Psoas muscle (tissue), 7 donors: ENCODE measurements at regions not wholly inside any gene's neighbourhood (a gene's known extent, or its start where the extent isn't known, plus 50 kb on each side); places are given as distances from the start of the nearest gene placed in this dataset.

Experiments used
- ATAC-seq, 4 donors: fragments of 200-7000 bp; cut with Tn5 transposase; one replicate each; pipeline ENCODE4 v1.9.1; 2020; ENCODE audit warnings: moderate library complexity in 3 of 4, mild to moderate bottlenecking in 2 of 4
- DNase-seq, 2 donors: peaks; one replicate each; pipeline ENCODE4 v3.0.0-alpha.2; 2020
- H3K27ac ChIP-seq: fragments of 200-600 bp; one replicate; pipeline ENCODE4 v1.8.0; 2022
- H3K27me3 ChIP-seq, 3 donors: fragments of 200-600 bp in 1 of 3; one replicate each; pipeline versions ENCODE4 v1.6.1 to v1.8.0; 2013 to 2022; ENCODE audit warnings: low read length in 2 of 3, mild to moderate bottlenecking in 2 of 3, moderate library complexity in 1 of 3; ENCODE audit not compliant: insufficient read depth in 3 of 3
- H3K36me3 ChIP-seq, 2 donors: fragments of 200-600 bp in 1 of 2; one replicate each; pipeline versions ENCODE4 v1.6.1 to v1.8.0; 2013 to 2022; ENCODE audit warnings: low read depth in 1 of 2, mild to moderate bottlenecking in 1 of 2, moderate library complexity in 1 of 2; ENCODE audit not compliant: insufficient read depth in 1 of 2
- H3K4me1 ChIP-seq: fragments of 200-600 bp; one replicate; pipeline ENCODE4 v1.8.0; 2022
- H3K4me3 ChIP-seq: fragments of 200-600 bp; one replicate; pipeline ENCODE4 v1.8.0; 2022; ENCODE audit warnings: mild to moderate bottlenecking
- H3K9me3 ChIP-seq: fragments of 200-600 bp; one replicate; pipeline ENCODE4 v1.8.0; 2022
- CTCF ChIP-seq: fragments of 200-600 bp; IDR thresholded peaks from one replicate; pipeline ENCODE4 v1.8.0; 2022; ENCODE audit warnings: antibody characterized with exemption
- WGBS, 3 donors: extraction: QIAGEN DNeasy Blood & Tissue Kit; methylation state at CpG; one replicate each; pipeline versions ENCODE4 v1.1.6 to v1.1.7; 2013; 5-methylcytosine and 5-hydroxymethylcytosine counted together
- intact Hi-C, 2 donors: fragments of 100-400 bp; cut with DNase I; formaldehyde crosslinking; loops; one replicate each; pipeline versions ENCODE4 v1.11.0 to v1.14.2; 2022
- donor health status: healthy with polysubstance abuse.
- donor health status: DM: no; HTN: no; CAD: no; lungs with moderate emphysema.
- donor health status: Bipolar disorder and iron deficiency.
- donor health status: healthy.
- donor health status: DM: yes; HTN: yes; CAD: no.
- donor health status: DM: no; HTN: no; CAD: no.
- donor health status: DM: yes; HTN: yes; CAD: no.

DNA sequence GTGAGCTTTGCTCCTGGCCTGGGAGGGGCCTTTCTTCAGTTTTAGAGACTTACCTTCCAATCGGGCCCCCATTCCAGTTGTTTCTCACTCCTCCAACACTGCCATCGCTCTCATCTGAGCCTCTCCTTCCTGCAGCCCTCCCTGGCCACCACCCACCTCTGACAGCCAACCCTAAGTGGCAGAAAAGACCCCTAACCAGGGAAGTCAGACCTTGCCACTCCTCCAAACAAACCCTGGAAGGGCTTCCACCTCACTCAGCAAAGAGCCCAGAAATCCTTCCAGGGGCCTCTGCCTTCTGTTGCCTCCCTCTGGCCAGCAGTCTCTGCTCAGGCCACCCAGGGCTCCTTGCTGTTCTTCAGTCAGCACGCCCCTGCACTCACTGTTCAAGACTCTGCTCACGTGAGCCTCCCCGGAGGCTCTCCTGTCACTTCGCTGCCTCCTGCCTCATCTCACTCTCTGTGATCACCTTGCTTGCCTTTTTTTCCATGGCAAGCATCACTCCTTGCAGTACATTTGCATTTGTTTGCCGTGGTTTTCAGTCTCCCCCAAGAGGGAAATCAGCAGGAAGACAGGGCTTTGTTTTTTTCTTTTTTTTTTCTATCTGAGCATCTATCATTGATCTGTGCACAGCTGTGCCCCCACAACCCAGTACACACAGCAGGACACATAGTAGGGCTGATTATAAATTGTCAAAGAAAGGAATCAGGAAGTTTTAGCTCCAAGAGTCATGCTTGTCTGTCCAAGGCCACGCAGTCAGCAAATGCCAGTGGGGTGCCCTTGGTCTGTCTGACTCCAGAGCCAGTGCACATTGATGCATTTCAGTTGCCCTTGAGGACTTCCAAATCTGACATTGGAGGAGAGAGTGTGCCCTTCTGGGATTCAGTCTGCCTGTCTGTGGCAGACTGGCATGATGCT, 83.9 kb downstream of the INHBB start:
- TF ChIP-seq CTCF: no peak
- no peak overlapping the region for H3K27ac ChIP-seq
- DNase-seq: no peak
- peaks cover 0 to 7% (median 5%) of the 10 kb centered on the region in 3 donors for H3K27me3 ChIP-seq
- intact Hi-C loops: loop anchor here in 1 of 2 donors (5.0 kb wide), 1 partner anchor 88 kb away; no protein-coding TSS in a partner anchor
- WGBS, 3 donors: 78 to 87% (median 85%) methylated on average over 8 of the region's 8 CpGs
- H3K9me3 ChIP-seq: no peaks in the 10 kb centered on the region
- no peaks in the 10 kb centered on the region for H3K36me3 ChIP-seq
- H3K4me1 ChIP-seq: no peaks in the 10 kb centered on the region
- no peak for ATAC-seq
- no peak overlapping the region for H3K4me3 ChIP-seq

DNA sequence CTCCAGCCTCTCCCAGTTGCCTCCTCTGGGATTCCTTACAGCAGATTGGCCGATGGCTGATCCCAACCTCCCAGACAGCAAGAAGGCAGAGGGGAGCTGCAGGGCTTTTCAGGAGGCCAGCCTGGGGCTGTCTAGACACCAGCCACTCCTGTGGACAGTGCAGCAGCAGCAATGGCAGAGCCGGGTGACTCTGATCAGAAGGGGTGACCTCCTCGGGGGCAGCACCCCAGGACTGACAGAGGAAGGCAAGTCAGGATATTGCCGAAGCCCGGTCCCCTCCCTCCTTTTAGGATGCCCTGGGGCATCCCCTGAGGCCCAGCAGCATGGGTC, 84.5 kb downstream of the INHBB start:
- no peaks in the 10 kb centered on the region for H3K4me1 ChIP-seq
- DNase-seq (no peak), ATAC-seq (no peak)
- intact Hi-C loops: loop anchor here in 1 of 2 donors (5.0 kb wide), 1 partner anchor 88 kb away; no protein-coding TSS in a partner anchor
- H3K27ac ChIP-seq: no peak overlapping the region
- no peaks in the 10 kb centered on the region for H3K9me3 ChIP-seq
- WGBS, 3 donors: 86 to 88% (median 87%) methylated on average over 5 of the region's 5 CpGs
- TF ChIP-seq CTCF: no peak
- peaks cover 0 to 7% (median 0%) of the 10 kb centered on the region in 3 donors for H3K27me3 ChIP-seq
- no peak overlapping the region for H3K4me3 ChIP-seq
- H3K36me3 ChIP-seq: no peaks in the 10 kb centered on the region

GRCh38 chr2:120430957-120431356, 85.0 kb downstream of the INHBB start:
- 90 to 94% (median 92%) methylated on average over 6 of the region's 6 CpGs for WGBS, 3 donors
- Histone ChIP-seq H3K36me3 (no peaks in the 10 kb centered on the region), H3K27me3 (peaks cover 0 to 4% (median 0%) of the 10 kb centered on the region in 3 donors), H3K4me3 (no peak overlapping the region), H3K9me3 (no peaks in the 10 kb centered on the region), H3K27ac (no peak overlapping the region), H3K4me1 (no peaks in the 10 kb centered on the region)
- no peak for ATAC-seq
- no peak for TF ChIP-seq CTCF
- intact Hi-C loops: loop anchor here in 1 of 2 donors (5.0 kb wide), 1 partner anchor 89 kb away; no protein-coding TSS in a partner anchor
- DNase-seq: no peak

- no peak overlapping the region for H3K4me3 ChIP-seq
- TF ChIP-seq CTCF: no peak
- no peaks in the 10 kb centered on the region for H3K9me3 ChIP-seq
- no peak for DNase-seq
- intact Hi-C loops: loop anchor here in 1 of 2 donors (5.0 kb wide), 1 partner anchor 89 kb away; no protein-coding TSS in a partner anchor
- H3K27ac ChIP-seq: no peak overlapping the region
- no peak for ATAC-seq
- H3K36me3 ChIP-seq: no peaks in the 10 kb centered on the region
- no peaks in the 10 kb centered on the region for H3K27me3 ChIP-seq
- WGBS, 3 donors: 93 to 95% (median 93%) methylated on average over 20 of the region's 20 CpGs
- H3K4me1 ChIP-seq: no peaks in the 10 kb centered on the region
Observed at GRCh38 chr2:120431386-120432292, 85.7 kb downstream of the INHBB start.
